Osteoblast (primary cell): ENCODE measurements at regions not wholly inside any gene's neighbourhood (a gene's known extent, or its start where the extent isn't known, plus 50 kb on each side); places are given as distances from the start of the nearest gene placed in this dataset.

Experiments used
- DNase-seq: peaks from one replicate; pipeline ENCODE4 v3.0.0; 2011; ENCODE audit warnings: low spot score, mixed read lengths; ENCODE audit not compliant: insufficient read length; ENCODE audit errors: missing footprints
- H2AFZ ChIP-seq: 2 replicates; pipeline ENCODE4 v1.6.0; 2011; ENCODE audit warnings: mild to moderate bottlenecking, low read length
- H3K27ac ChIP-seq: 2 replicates; pipeline ENCODE4 v1.5.1; 2011; ENCODE audit warnings: mild to moderate bottlenecking, low read depth, low read length, moderate library complexity
- H3K27me3 ChIP-seq: 2 replicates; pipeline ENCODE4 v1.6.0; 2012; ENCODE audit warnings: mild to moderate bottlenecking, control low read depth, inconsistent platforms, low read length, moderate library complexity; ENCODE audit not compliant: insufficient read depth
- H3K36me3 ChIP-seq: 2 replicates; pipeline ENCODE4 v1.5.1; 2011; ENCODE audit warnings: mild to moderate bottlenecking, low read length, control low read depth, moderate library complexity; ENCODE audit not compliant: insufficient read depth
- H3K4me1 ChIP-seq: 2 replicates; pipeline ENCODE4 v1.5.1; 2011; ENCODE audit warnings: mild to moderate bottlenecking, low read length, control low read depth, moderate library complexity; ENCODE audit not compliant: insufficient read depth
- H3K4me2 ChIP-seq: 2 replicates; pipeline ENCODE4 v1.6.0; 2011; ENCODE audit warnings: mild to moderate bottlenecking, low read length; ENCODE audit not compliant: insufficient read depth
- H3K4me3 ChIP-seq: fragments of 200-600 bp; sonication (generic); 3 replicates; pipeline ENCODE4 v1.5.1; 2012; ENCODE audit warnings: mild to moderate bottlenecking, low read length, inconsistent platforms; ENCODE audit not compliant: insufficient read depth
- H3K79me2 ChIP-seq: 2 replicates; pipeline ENCODE4 v1.6.0; 2012; ENCODE audit warnings: mild to moderate bottlenecking, low read length, control low read depth, inconsistent platforms; ENCODE audit not compliant: insufficient read depth
- H3K9me3 ChIP-seq: 2 replicates; pipeline ENCODE4 v1.5.1; 2011; ENCODE audit warnings: low read depth, low read length, control low read depth
- H4K20me1 ChIP-seq: 2 replicates; pipeline ENCODE4 v1.6.0; 2012; ENCODE audit warnings: mild to moderate bottlenecking, low read length, control low read depth; ENCODE audit not compliant: insufficient read depth
- TF ChIP-seq, protein P1 (sequence below): IDR thresholded peaks from 2 replicates; pipeline ENCODE4 v1.5.1; 2011; ENCODE audit warnings: mild to moderate bottlenecking, low read depth, low read length, moderate library complexity; ENCODE audit errors: extremely low read depth

DNA sequence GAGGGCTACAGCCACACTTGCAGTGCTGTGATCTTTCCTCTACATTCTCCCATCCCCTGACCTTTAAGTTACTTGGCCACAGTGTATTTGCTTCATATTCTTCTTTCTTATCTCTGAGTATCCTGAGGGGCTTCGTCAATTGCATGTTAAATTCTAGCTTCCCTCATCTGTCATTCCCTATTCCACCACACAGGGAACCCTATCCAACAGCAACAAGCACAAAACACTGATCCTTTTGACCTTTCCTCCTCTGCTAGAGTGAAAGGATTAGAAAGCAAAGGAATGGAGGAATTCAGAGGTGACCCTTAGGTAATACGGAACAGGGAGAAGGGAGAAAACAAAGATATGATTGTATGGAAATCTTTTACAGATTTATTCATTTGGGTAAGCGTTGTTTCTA lies 1061.7 kb upstream of the TENM4 start:
- no peak overlapping the region for H3K4me3 ChIP-seq
- H3K9me3 ChIP-seq, result no peaks in the 10 kb centered on the region
- no peaks in the 10 kb centered on the region for H3K36me3 ChIP-seq
- no peak overlapping the region for H2AFZ ChIP-seq
- TF ChIP-seq, protein P1, sequence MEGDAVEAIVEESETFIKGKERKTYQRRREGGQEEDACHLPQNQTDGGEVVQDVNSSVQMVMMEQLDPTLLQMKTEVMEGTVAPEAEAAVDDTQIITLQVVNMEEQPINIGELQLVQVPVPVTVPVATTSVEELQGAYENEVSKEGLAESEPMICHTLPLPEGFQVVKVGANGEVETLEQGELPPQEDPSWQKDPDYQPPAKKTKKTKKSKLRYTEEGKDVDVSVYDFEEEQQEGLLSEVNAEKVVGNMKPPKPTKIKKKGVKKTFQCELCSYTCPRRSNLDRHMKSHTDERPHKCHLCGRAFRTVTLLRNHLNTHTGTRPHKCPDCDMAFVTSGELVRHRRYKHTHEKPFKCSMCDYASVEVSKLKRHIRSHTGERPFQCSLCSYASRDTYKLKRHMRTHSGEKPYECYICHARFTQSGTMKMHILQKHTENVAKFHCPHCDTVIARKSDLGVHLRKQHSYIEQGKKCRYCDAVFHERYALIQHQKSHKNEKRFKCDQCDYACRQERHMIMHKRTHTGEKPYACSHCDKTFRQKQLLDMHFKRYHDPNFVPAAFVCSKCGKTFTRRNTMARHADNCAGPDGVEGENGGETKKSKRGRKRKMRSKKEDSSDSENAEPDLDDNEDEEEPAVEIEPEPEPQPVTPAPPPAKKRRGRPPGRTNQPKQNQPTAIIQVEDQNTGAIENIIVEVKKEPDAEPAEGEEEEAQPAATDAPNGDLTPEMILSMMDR, result no peak
- H3K4me2 ChIP-seq, result no peak overlapping the region
- no peak overlapping the region for H3K27ac ChIP-seq
- H3K79me2 ChIP-seq, result no peaks in the 10 kb centered on the region
- no peaks in the 10 kb centered on the region for H3K4me1 ChIP-seq
- no peaks in the 10 kb centered on the region for H3K27me3 ChIP-seq
- H4K20me1 ChIP-seq, result no peaks in the 10 kb centered on the region
- DNase-seq, result no peak

DNA sequence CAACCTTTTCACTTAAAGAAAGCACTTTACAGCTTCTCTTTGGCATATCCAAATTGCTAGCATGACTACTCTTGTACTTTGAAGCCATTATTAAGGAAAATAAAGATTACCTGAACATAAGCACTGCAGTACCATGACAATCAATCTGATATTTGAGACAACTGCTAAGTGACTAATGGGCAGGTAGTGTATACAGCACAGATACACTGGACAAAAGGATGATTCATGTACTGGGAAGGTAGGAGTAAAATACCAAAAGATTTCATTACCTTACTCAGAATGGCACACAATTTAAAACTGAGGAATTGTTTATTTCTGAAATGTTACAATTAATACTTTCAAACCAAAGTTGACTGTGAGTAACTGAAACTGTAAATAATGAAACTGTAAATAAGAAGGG lies 1054.3 kb upstream of the TENM4 start:
- Histone ChIP-seq H3K9me3 (no peaks in the 10 kb centered on the region), H3K27me3 (no peaks in the 10 kb centered on the region), H3K4me3 (no peak overlapping the region), H3K79me2 (no peaks in the 10 kb centered on the region), H4K20me1 (no peaks in the 10 kb centered on the region), H2AFZ (no peak overlapping the region), H3K36me3 (no peaks in the 10 kb centered on the region), H3K4me1 (no peaks in the 10 kb centered on the region), H3K4me2 (no peak overlapping the region), H3K27ac (no peak overlapping the region)
- TF ChIP-seq, protein P1, result no peak
- no peak for DNase-seq

DNA sequence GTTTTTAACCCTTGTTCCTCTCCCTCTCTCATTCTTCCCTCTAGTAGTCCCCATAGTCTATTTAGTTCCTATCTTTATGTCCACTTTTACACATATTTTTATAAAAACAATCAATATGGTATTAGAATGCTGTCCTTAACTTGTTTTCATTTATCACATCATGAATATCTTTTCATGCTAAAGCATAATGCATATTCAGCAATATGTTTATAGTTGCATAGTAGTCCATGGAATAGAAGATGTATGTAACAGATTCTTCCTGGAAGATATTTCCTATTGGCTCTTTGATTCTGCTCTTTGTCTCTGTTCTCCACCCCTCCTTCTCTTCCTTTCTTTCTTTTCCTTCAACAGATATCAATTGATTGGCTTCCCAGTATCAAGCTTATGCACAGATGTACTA lies 1047.1 kb upstream of the TENM4 start:
- no peaks in the 10 kb centered on the region for H3K9me3 ChIP-seq
- TF ChIP-seq, protein P1, result no peak
- no peaks in the 10 kb centered on the region for H3K79me2 ChIP-seq
- no peaks in the 10 kb centered on the region for H3K4me1 ChIP-seq
- H3K36me3 ChIP-seq, result no peaks in the 10 kb centered on the region
- DNase-seq, result no peak
- no peaks in the 10 kb centered on the region for H4K20me1 ChIP-seq
- H2AFZ ChIP-seq, result no peak overlapping the region
- H3K27ac ChIP-seq, result no peak overlapping the region
- H3K27me3 ChIP-seq, result no peaks in the 10 kb centered on the region
- no peak overlapping the region for H3K4me3 ChIP-seq
- H3K4me2 ChIP-seq, result no peak overlapping the region

DNA sequence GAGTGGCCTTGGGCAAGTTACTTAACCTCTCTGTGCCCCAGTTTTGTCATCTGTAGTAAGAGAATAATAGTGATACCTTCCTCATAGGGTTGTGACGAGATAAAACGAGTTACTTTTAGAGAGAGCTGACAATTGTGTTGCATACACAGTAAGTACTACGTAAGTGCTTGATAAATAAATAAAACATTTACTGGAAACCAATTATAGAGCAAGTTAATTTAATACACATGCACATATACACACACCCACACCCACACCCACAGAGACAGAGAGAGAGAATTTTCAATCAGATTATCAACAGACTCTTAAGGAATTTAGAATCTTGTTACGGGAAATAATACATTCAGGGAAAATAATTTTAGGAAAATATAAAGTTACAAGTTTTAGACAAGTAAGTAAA lies 1045.8 kb upstream of the TENM4 start:
- Histone ChIP-seq H3K4me2 (no peak overlapping the region), H3K79me2 (no peaks in the 10 kb centered on the region), H3K27ac (no peak overlapping the region), H3K4me3 (no peak overlapping the region), H4K20me1 (no peaks in the 10 kb centered on the region), H2AFZ (no peak overlapping the region), H3K9me3 (peaks cover 3% of the 10 kb centered on the region), H3K36me3 (no peaks in the 10 kb centered on the region), H3K27me3 (no peaks in the 10 kb centered on the region), H3K4me1 (no peaks in the 10 kb centered on the region)
- DNase-seq, result no peak
- TF ChIP-seq, protein P1, result no peak
